GM19463 (cell line): ENCODE measurements at regions not wholly inside any gene's neighbourhood (a gene's known extent, or its start where the extent isn't known, plus 50 kb on each side); places are given as distances from the start of the nearest gene placed in this dataset.
A peak's percentile ranks its signal among the peaks of the same experiment; 100 is the strongest.

ENCODE experiments used
- ATAC-seq: cut with Tn5 transposase; IDR thresholded peaks from one replicate; pipeline ENCODE4 v1.9.1; 2021; ENCODE audit warnings: mild to moderate bottlenecking, moderate library complexity; ENCODE audit not compliant: unreplicated experiment

DNA sequence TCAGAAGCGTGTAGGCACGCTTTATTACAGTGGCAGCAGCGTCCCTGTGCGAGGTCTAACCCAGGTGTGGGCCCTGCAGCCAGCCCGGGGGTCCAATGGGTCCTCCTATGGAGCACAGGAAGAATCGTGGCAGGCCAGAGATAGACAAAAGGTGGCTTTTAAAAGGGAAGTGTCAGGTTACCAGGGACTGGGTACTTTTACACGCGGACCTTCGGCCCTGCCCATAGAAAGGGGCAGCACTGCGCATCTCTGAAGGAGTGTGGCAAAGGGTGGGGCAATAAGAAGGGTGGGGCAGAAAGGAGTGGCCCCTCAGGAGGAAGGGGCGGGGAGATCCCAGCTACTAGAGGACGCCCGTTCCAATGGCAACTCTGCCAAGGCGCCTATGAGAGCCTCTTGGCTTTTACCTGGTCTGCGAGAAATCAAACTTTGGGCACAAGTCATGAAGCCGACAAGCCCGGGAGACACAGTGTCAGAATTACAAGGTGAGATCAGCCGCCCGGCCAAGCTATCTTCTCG is 1419.8 kb downstream of the UQCRFS1 start:
- peak; percentile 81 for ATAC-seq

- ATAC-seq = no peak
These were observed 1420.3 kb downstream of the UQCRFS1 start for GRCh38 chr19:27792576-27793127.

DNA sequence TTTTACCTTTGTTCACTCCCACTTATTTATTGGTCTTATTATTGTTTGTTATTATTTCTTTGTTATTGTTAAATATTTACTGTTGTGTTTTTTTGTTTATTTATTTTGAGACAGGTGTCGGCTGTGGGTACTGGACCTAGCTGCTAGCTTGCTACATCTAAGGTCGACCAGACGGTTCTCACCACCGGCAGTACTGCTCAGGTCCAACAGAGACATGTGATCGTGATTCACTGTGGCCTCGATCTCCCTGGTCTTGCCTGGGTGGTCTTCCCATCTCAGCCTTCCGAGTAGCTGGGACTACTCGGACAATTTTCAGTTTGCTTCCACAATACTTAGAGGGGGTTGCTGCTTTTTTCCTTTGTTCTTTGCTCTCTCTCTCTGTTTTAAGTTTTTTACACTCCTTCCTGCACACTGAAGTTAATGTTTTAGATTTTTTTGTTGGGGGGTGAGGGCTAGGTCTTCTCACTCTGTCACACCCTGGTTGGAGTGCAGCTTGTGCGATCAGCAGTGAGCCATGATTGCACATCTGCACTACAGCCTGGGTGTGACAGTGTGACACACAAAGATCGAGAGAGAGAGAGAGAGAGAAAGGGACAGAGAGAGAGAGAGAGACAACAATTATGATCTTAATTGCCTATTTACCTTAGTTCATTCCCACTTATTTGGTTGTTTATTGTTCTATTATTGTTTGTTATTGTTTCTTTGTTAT is 1432.4 kb downstream of the UQCRFS1 start:
- ATAC-seq = no peak

- ATAC-seq = no peak
These were observed 1433.0 kb downstream of the UQCRFS1 start for GRCh38 chr19:27779954-27780353.

DNA sequence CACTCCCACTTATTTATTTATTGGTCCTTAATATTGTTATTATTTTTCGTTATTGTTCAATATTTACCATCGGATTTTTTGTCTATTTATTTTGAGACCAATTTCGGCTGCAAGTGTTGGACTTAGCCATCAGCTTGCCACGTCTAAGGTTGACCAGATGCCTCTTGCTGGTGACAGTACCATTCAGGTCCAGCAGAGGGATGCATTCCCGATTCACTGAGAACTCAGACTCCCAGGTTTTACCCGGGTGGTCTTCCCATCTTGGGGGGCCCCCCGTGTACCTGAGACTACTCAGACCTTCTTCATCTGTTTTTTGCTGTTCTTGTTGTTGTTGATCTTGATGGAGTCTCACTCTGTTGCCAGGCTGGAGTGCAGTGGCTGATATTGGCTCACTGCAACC is 1435.2 kb downstream of the UQCRFS1 start:
- no peak for ATAC-seq

DNA sequence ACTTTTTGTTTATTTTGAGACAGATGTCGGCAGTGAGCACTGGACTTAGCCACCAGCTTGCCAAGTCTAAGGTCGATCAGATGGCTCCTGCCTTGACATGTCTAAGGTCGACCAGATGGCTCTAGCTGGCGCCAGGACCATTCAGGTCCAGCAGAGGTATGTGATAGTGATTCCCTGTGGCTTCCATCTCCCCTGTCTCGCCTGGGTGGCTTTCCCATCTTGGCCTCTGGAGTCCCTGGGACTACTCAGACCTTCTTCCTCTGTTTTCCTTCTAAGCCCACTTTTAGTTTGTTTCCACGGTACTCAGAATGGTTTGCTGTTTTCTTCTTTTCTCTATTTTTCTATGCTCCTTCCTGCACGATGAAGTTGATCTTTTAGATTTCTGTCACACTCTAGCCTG is 1435.7 kb downstream of the UQCRFS1 start:
- no peak for ATAC-seq

DNA sequence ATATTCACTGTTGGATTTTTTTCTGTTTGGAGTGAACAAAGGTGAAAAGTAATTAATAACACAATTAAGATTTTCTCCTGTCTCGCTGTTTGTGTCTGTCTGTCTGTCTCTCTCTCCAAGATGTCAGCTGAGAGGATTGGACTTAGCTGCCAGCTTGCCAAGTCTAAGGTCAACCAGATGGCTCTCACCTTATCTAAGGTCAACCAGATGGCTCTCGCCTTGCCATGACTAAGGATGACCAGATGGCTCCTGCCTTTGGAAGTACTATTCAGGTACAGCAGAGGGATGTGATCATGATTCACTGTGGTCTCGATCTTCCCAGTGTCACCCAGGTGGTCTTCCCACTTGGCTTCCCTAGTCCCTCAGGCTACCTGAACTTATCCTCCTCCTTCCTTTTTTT is 1436.4 kb downstream of the UQCRFS1 start:
- no peak for ATAC-seq

GRCh38 chr19:27776020-27776419 is 1436.9 kb downstream of the UQCRFS1 start:
- ATAC-seq = no peak

DNA sequence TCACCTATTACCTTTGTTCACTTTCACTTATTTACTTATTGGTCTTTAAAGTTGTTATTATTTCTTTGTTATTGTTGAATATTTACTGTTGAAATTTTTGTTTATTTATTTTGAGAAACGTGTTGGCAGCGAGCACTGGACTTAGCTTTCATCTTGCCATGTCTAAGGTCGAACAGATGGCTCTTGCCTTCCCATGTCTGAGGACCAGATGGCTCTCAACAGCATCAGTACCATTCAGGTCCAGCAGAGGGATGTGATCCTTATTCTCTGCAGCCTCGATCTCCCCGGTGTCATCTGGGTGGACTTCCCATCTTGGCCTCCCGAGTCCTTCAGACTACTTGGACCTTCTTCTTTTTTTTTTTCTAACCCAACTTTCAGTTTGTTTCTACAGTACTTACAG is 1437.6 kb downstream of the UQCRFS1 start:
- ATAC-seq = no peak

- no peak for ATAC-seq
These were observed 1438.1 kb downstream of the UQCRFS1 start for GRCh38 chr19:27774827-27775226.

DNA sequence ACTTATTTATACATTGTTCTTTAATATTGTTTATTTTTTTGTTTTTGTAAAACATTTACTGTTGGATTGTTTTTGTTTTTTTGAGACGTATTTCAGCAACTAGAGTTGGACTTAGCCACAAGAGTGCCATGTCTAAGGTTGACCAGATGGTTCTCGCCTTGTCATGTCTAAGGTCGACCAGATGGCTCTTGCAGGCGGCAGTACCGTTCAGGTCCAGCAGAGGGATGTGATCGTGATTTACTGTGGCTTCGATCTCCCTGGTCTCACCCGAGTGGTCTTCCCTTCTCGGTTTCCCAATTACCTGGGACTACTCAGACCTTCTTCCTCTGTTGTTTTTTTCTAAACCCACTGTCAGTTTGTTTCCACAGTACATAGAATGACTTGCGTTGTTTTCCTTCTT is 1438.6 kb downstream of the UQCRFS1 start:
- no peak for ATAC-seq

DNA sequence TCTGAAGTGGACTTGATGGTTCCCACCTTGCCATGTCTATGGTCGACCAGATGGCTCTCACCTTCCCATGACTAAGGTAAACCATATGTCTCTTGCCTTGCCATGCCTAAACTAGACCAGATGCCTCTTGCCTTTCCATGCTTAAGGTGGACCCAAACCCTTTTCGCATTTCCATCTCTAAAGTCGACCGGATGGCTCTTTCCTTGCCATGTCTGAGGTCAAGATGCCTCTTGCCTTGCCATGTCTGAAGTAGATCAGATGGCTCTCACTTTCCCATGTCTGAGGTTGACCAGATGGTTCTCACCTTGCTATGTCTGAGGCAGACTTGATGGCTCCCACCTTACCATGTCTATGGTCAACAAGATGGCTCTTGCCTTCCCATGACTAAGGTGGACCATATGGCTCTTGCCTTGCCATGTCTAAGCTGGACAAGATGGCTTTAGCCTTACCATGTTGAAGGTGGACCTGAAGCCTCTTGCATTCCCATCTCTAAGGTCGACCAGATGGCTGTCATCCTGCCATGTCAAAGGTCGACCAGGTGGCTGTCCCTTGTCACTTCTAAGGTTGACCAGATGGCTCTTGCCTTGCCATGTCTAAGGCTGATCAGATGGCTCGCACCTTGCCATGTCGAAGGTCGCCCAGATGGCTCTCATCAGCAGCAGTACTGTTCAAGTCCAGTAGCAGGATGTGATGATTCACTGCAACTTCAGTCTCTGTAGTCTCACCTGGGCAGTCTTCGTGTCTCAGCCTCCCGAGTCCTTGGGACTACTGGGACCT is 1439.4 kb downstream of the UQCRFS1 start:
- ATAC-seq = no peak

DNA sequence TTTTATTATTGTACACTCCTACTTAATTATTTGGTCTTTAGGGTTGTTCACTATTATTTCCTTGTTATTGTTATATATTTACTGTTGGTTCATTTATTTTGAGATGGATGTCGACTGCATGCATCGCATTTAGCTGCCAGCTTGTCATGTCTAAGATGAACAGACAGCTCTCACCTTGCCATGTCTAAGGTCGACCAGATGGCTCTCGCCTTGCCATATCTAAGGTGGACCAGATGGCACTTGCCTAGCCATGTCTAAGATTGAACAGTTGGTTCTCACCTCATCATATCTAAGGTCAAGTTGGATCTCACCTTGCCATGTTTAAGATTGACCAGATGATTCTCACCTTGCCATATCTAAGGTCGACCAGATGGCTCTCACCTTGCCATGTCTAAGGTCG is 1440.9 kb downstream of the UQCRFS1 start:
- ATAC-seq = no peak

DNA sequence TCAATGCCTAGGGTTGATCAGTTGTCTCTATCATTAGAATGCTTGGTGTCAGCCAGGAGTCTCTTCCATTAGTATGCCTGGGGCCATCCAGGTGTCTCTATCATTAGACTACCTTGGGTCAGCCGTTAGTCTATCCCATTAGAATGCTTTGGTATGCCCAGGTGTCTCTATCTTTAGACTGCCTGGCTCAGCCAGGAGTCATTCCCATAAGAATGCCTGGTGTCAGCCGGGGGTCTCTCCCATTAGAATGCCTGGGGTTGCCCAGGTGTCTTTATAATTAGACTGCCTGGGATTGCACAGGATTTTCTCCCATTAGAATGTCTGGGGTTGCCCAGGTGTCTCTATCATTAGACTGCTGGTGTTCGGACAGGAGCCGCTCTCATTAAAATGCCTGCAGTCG is 1442.9 kb downstream of the UQCRFS1 start:
- no peak for ATAC-seq

DNA sequence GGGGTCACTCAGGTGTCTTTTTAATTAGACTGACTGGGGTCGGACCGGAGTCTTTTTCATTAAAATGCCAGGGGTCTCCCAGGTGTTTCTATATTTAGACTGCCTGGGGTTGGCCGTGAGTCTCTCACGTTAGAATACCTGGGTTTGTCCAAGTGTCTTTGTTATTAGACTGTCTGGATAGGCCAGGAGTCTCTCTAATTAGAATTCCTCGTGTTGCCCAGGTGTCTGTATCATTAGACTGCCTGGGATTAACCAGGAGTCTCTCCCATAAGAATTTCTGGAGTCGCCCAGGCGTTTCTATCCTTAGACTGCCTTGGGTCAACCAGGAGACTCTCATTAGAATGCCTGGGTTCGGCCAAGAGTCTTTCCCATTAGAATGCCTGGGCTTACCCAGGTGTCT is 1445.7 kb downstream of the UQCRFS1 start:
- ATAC-seq = no peak

GRCh38 chr19:27765912-27766725 is 1446.8 kb downstream of the UQCRFS1 start:
- no peak for ATAC-seq

DNA sequence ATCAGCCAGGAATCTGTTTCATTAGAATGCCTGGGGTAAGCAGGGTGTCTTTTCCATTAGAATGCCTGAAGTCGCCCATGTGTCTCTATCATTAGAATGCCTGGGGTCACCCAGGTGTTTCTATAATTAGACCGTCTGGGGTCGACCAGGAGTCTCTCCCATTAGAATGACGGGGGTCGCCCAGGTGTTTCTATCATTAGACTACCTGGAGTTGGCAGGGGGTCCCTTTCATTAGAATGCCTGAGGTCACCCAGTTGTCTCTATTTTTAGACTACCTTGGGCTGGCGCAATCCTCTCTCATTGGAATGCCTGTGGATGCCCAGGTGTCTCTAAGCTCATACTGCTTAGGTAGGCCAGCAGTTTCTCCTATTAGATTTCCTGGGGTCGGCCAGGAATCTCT is 1447.6 kb downstream of the UQCRFS1 start:
- no peak for ATAC-seq

DNA sequence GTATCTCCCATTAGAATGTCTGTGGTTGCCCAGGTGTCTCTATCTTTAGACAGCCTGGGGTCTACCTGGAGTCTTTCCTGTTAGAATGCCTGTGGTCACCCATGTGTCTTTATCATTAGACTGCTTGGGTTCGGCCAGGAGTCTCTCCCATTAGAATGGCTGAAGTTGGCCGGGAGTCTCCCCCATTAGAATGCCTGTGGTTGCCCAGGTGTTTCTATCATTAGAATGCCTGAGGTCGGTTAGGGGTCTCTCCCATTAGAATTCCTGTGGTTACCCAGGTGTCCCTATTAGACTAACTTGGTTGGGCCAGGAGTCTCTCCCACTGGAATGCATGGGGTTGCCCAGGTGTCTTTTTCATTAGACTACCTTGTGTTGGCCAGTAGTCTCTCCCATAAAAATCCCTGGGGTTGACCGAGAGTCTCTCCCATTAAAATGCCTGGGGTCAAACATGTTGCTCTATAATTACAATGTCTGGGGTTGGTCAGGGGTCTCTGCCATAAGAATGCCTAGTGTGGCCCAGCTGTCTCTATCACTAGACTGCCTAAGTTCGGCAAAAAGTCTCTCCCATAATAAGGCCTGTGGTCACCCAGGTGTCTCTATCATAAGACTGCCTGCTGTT is 1448.7 kb downstream of the UQCRFS1 start:
- ATAC-seq = no peak

DNA sequence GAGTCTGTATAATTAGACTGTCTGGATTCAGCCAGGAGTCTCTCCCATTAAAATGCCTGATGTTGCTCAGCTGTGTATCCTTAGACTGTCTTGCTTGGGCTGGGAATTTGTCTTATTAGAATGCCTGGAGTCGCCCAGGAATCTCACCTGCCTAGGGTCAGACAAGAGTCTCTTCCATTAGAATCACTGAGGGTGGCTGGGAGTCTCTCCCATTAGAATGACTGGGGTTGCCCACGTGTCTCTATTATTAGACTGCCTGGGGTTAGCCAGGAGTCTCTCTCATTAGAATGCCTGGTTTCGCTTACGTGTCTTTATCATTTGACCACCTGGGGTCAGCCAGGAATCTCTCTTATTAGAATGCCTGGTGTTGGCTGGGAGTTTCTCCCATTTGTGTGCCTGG is 1450.0 kb downstream of the UQCRFS1 start:
- ATAC-seq = no peak

DNA sequence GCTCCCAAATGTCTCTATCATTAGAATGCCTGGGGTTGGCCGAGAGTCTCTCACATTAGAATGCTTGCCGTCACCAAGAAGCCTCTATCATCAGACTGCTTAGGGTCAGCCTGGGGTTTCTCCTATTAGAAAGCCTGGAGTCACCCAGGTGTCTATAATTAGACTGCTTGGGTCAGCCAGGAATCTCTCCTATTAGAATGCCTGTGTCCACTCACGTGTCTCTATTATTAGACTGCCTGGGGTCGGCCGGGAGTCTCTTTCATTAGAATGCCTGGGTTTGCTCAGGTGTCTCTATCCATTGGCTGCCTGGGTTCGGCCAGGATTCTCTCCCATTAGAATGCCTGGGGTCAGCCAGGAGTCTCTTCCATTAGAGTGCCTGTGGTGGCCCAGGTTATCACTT is 1453.1 kb downstream of the UQCRFS1 start:
- no peak for ATAC-seq
